HCT116 (cell line): ENCODE measurements at regions not wholly inside any gene's neighbourhood (a gene's known extent, or its start where the extent isn't known, plus 50 kb on each side); places are given as distances from the start of the nearest gene placed in this dataset.

ENCODE experiments used
- ATAC-seq: fragments of 200-7000 bp; cut with Tn5 transposase; 2 replicates; pipeline ENCODE4 v1.9.1; 2020; ENCODE audit warnings: mild to moderate bottlenecking, moderate library complexity
- BruUV-seq: library from RNA; stranded (reverse); fragments of 400-500 nt; replicated peaks from 2 replicates; lab custom pipeline; 2021; lab: Mats Ljungman, UMichigan
- CTCF ChIA-PET: fragments of 300-600 bp; sonication (Branson Sonifier 250); formaldehyde crosslinking; loops from one replicate; lab custom pipeline; 2021; ENCODE audit warnings: antibody characterized with exemption; lab: Charles Lee
- POLR2A ChIA-PET: fragments of 300-600, 350-600 bp; sonication (Branson Sonifier 250); formaldehyde crosslinking; loops from one replicate; lab custom pipeline; 2021; ENCODE audit warnings: antibody characterized with exemption; lab: Charles Lee
- RAD21 ChIA-PET, 2 experiments: fragments of 300-600 bp; sonication (Branson Sonifier 250); formaldehyde crosslinking; loops; one replicate each; lab custom pipeline; 2023; ENCODE audit warnings: low total read pairs in 2 of 2; ENCODE audit not compliant: uncharacterized antibody in 2 of 2, unreplicated experiment in 2 of 2, low non-redundant PET in 1 of 2; lab: Charles Lee
- DNase-seq: peaks from one replicate; pipeline ENCODE4 v3.0.0-alpha.2; 2010; ENCODE audit warnings: low read depth, low spot score
- H2AFZ ChIP-seq: fragments of 200-600 bp; shearing (Covaris generic), sonication (generic); 2 replicates; pipeline ENCODE4 v1.6.1; 2017; ENCODE audit warnings: low read depth, mixed run types, mixed read lengths, antibody characterized with exemption, low read length; ENCODE audit not compliant: poor library complexity, severe bottlenecking
- H3K27ac ChIP-seq: 2 replicates; pipeline ENCODE4 v1.5.1; 2012; ENCODE audit warnings: low read depth, low read length
- H3K27me3 ChIP-seq: fragments of 200-600 bp; sonication (generic); 2 replicates; pipeline ENCODE4 v1.6.1; 2016; ENCODE audit warnings: mixed run types, low read length, mixed read lengths; ENCODE audit not compliant: insufficient read depth
- H3K36me3 ChIP-seq, 2 experiments: fragments of 200-500 bp in 1 of 2; fragments of 200-600 bp in 1 of 2; sonication (Bioruptor generic) in 1 of 2; sonication (generic) in 1 of 2; 2 replicates each; pipeline versions ENCODE4 v1.5.1 to v1.6.1; 2014 to 2016; ENCODE audit warnings: low read length in 2 of 2, inconsistent platforms in 1 of 2, mixed read lengths in 1 of 2, mixed run types in 1 of 2; ENCODE audit not compliant: insufficient read depth in 2 of 2, control insufficient read depth in 1 of 2
- H3K4me1 ChIP-seq, 2 experiments: fragments of 200-600 bp in 1 of 2; sonication (generic) in 1 of 2; 2 replicates each; pipeline versions ENCODE4 v1.5.1 to v1.6.1; 2012 to 2017; ENCODE audit warnings: low read length in 2 of 2, inconsistent platforms in 1 of 2, mild to moderate bottlenecking in 1 of 2, mixed read lengths in 1 of 2, mixed run types in 1 of 2, moderate library complexity in 1 of 2; ENCODE audit not compliant: insufficient read depth in 2 of 2, control insufficient read depth in 1 of 2
- H3K4me2 ChIP-seq: fragments of 200-600 bp; sonication (generic); 2 replicates; pipeline ENCODE4 v1.6.1; 2017; ENCODE audit warnings: mixed run types, low read length, mixed read lengths
- H3K4me3 ChIP-seq, 2 experiments: fragments of 200-600 bp in 1 of 2; sonication (generic) in 1 of 2; replicated peaks in 1 of 2; 2 replicates each; pipeline ENCODE4 v1.5.1; 2011 to 2016; ENCODE audit warnings: low read length in 2 of 2, control low read depth in 1 of 2, low read depth in 1 of 2, mild to moderate bottlenecking in 1 of 2, mixed read lengths in 1 of 2, mixed run types in 1 of 2
- H3K79me2 ChIP-seq: fragments of 200-600 bp; sonication (generic); 2 replicates; pipeline ENCODE4 v1.6.1; 2017; ENCODE audit warnings: mild to moderate bottlenecking, mixed run types, low read length, moderate library complexity, mixed read lengths; ENCODE audit not compliant: insufficient read depth
- H3K9ac ChIP-seq: fragments of 200-600 bp; sonication (generic); 2 replicates; pipeline ENCODE4 v1.6.1; 2016; ENCODE audit warnings: low read length, mixed read lengths
- H3K9me2 ChIP-seq: fragments of 200-600 bp; sonication (generic), shearing (Covaris generic); 2 replicates; pipeline ENCODE4 v1.6.1; 2017; ENCODE audit warnings: mixed run types, mild to moderate bottlenecking, moderate library complexity; ENCODE audit not compliant: insufficient read depth
- H3K9me3 ChIP-seq, 2 experiments: fragments of 200-500 bp in 1 of 2; fragments of 200-600 bp in 1 of 2; sonication (Bioruptor generic) in 1 of 2; sonication (generic) in 1 of 2; 2 replicates each; pipeline ENCODE4 v1.6.1; 2014 to 2017; ENCODE audit warnings: low read length in 2 of 2, mixed read lengths in 2 of 2, inconsistent platforms in 1 of 2, low read depth in 1 of 2, mild to moderate bottlenecking in 1 of 2, mixed run types in 1 of 2, moderate library complexity in 1 of 2; ENCODE audit not compliant: control insufficient read depth in 1 of 2, insufficient read depth in 1 of 2
- H4K20me1 ChIP-seq: fragments of 200-600 bp; sonication (generic), shearing (Covaris generic); 2 replicates; pipeline ENCODE4 v1.6.1; 2017; ENCODE audit warnings: mixed run types, mild to moderate bottlenecking, moderate library complexity; ENCODE audit not compliant: insufficient read depth
- ATF3 ChIP-seq: IDR thresholded peaks from 2 replicates; pipeline ENCODE4 v1.6.1; 2012
- CBX3 ChIP-seq: IDR thresholded peaks from 2 replicates; pipeline ENCODE4 v1.6.1; 2012; ENCODE audit warnings: low read depth
- CEBPB ChIP-seq: IDR thresholded peaks from 2 replicates; pipeline ENCODE4 v1.6.1; 2012; ENCODE audit warnings: low read depth
- EGR1 ChIP-seq: IDR thresholded peaks from 2 replicates; pipeline ENCODE4 v1.6.1; 2012; ENCODE audit warnings: low read depth
- ELF1 ChIP-seq: IDR thresholded peaks from 2 replicates; pipeline ENCODE4 v1.6.1; 2012; ENCODE audit warnings: low read depth, borderline replicate concordance
- EZH2 ChIP-seq: fragments of 200-600 bp; sonication (generic); IDR thresholded peaks from 2 replicates; pipeline ENCODE4 v1.6.1; 2017; ENCODE audit warnings: antibody characterized with exemption, mixed run types
- EZH2phosphoT487 ChIP-seq: fragments of 200-600 bp; IDR thresholded peaks from 2 replicates; pipeline ENCODE4 v1.6.1; 2018; ENCODE audit warnings: antibody characterized with exemption, borderline replicate concordance
- FOSL1 ChIP-seq: IDR thresholded peaks from 2 replicates; pipeline ENCODE4 v1.6.1; 2012; ENCODE audit warnings: low read depth
- JUND ChIP-seq: IDR thresholded peaks from 2 replicates; pipeline ENCODE4 v1.6.1; 2012
- POLR2AphosphoS5 ChIP-seq: IDR thresholded peaks from 2 replicates; pipeline ENCODE4 v1.6.1; 2011; ENCODE audit warnings: mild to moderate bottlenecking, low read depth, low read length, moderate library complexity
- REST ChIP-seq: IDR thresholded peaks from 2 replicates; pipeline ENCODE4 v1.6.1; 2012; ENCODE audit warnings: low read depth
- SIN3A ChIP-seq: IDR thresholded peaks from 2 replicates; pipeline ENCODE4 v1.6.1; 2012; ENCODE audit warnings: low read depth
- SP1 ChIP-seq: IDR thresholded peaks from 2 replicates; pipeline ENCODE4 v1.6.1; 2012; ENCODE audit warnings: low read depth
- SRF ChIP-seq: IDR thresholded peaks from 2 replicates; pipeline ENCODE4 v1.6.1; 2012; ENCODE audit warnings: low read depth
- TCF7L2 ChIP-seq: IDR thresholded peaks from 2 replicates; pipeline ENCODE4 v1.7.0; 2011; ENCODE audit warnings: borderline replicate concordance, inconsistent platforms; ENCODE audit not compliant: insufficient read depth, insufficient read length; ENCODE audit errors: extremely low read depth
- YY1 ChIP-seq: IDR thresholded peaks from 2 replicates; pipeline ENCODE4 v1.6.1; 2011; ENCODE audit warnings: low read length, low read depth, moderate library complexity, mild to moderate bottlenecking; ENCODE audit not compliant: insufficient replicate concordance; ENCODE audit errors: extremely low read depth
- ZBTB33 ChIP-seq: IDR thresholded peaks from 2 replicates; pipeline ENCODE4 v1.6.1; 2011; ENCODE audit warnings: mild to moderate bottlenecking, low read length, moderate library complexity; ENCODE audit not compliant: insufficient replicate concordance; ENCODE audit errors: extremely low read depth
- ZFX ChIP-seq: fragments of 450-650 bp; IDR thresholded peaks from 2 replicates; pipeline ENCODE4 v1.6.1; 2017
- intact Hi-C: fragments of 100-400 bp; cut with micrococcal nuclease; formaldehyde crosslinking; loops from 2 replicates; pipeline ENCODE4 v1.10.0; 2022

DNA sequence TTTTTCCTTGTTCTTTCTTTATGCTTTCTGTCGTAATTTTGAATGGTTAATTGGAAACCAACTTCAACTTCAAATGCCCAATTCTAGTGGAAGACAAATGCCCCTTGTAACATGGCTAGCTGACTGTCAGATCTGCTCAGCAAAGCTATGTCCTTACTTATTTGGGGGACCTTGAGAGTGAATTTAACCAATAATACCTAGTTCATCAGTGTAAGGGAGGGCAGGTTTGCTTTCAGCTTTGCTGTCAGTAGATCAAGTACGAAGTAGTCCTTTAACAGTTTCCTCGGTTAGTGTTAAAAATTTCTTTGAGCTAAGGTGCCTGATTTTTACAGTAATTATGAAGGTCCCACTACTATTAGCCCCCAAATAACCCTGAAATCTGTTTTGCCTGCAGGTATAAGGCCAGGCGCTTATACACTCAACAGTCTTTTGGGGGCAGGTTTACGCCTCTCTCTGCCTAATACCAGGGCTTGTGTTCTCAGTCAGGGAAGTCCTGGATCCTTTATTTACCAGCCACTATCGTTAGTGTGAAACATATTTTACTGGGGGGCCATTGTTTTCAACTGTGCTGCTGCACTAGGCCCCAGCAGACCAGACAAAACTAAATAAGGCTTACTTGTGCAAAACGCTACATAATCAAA lies 165.1 kb upstream of the KCNJ3 start:
- no peak overlapping the region for H3K4me3 ChIP-seq
- H3K27ac ChIP-seq: no peak overlapping the region
- no peaks in the 10 kb centered on the region for H3K9me2 ChIP-seq
- DNase-seq (no peak), ATAC-seq (no peak)
- intact Hi-C loops: no loop called here
- H3K4me1 ChIP-seq: no peaks in the 10 kb centered on the region
- no peaks in the 10 kb centered on the region for H3K79me2 ChIP-seq
- RAD21 ChIA-PET: no interaction called here
- no TSS peak for BruUV-seq
- H3K9ac ChIP-seq: no peak overlapping the region
- H3K9me3 ChIP-seq: no peaks in the 10 kb centered on the region
- no peak overlapping the region for H3K4me2 ChIP-seq
- no peaks in the 10 kb centered on the region for H4K20me1 ChIP-seq
- TF ChIP-seq TCF7L2 (no peak), JUND (no peak), FOSL1 (no peak), EZH2phosphoT487 (no peak), SIN3A (no peak), ELF1 (no peak), EZH2 (no peak), EGR1 (no peak), SRF (no peak), ZFX (no peak), SP1 (no peak), ZBTB33 (no peak), CBX3 (no peak), POLR2AphosphoS5 (no peak), CEBPB (no peak), YY1 (no peak), ATF3 (no peak), REST (no peak)
- H3K36me3 ChIP-seq: no peaks in the 10 kb centered on the region
- CTCF ChIA-PET: no interaction called here
- H2AFZ ChIP-seq: no peak overlapping the region
- H3K27me3 ChIP-seq: no peaks in the 10 kb centered on the region
- POLR2A ChIA-PET: no interaction called here
